ENCODE measurements at regions not wholly inside any gene's neighbourhood (a gene's known extent, or its start where the extent isn't known, plus 50 kb on each side); places are given as distances from the start of the nearest gene placed in this dataset.
"Not testable (repeated sequence)": the region's sequence is repeated elsewhere in the genome, so short reads cannot be mapped to it uniquely, and the experiment has no call there.

DNA sequence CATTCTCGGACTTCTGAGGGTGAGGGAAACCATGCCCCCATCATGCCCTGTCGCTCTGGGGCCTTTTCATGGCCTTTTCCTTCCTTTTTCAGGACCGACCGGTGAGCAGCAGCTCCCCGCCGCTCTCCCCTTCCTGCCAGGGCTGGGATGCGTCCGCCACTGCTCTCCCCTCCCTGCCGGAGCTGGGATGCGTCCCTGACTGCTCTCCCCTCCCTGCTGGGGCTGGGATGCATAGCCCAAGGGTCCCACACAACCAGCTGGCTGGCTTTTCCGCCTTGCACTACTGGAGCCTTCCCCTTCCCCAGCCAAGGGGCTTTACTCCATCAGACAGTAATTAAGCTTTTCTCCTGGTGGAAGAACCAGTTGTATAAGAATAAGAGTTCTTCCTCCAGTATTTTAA, 129.7 kb upstream of the COBL start:
- H3K9me3 ChIP-seq: no peaks in the 10 kb centered on the region
- no peak for DNase-seq (ENCODE audit: low spot score)
- no peaks in the 10 kb centered on the region for H3K27me3 ChIP-seq (replicated peaks; ENCODE audit: insufficient read depth)
- H3K4me1 ChIP-seq (ENCODE audit: control insufficient read depth in 1 of 2, low read depth in 2 of 2): no peaks in the 10 kb centered on the region
- H3K27ac ChIP-seq: no peak overlapping the region
- ATAC-seq (ENCODE audit: insufficient number of reproducible peaks, low FRiP score, low read depth): no peak
- H3K4me3 ChIP-seq: no peak overlapping the region
- H3K36me3 ChIP-seq: no peaks in the 10 kb centered on the region
- TF ChIP-seq, protein P1, sequence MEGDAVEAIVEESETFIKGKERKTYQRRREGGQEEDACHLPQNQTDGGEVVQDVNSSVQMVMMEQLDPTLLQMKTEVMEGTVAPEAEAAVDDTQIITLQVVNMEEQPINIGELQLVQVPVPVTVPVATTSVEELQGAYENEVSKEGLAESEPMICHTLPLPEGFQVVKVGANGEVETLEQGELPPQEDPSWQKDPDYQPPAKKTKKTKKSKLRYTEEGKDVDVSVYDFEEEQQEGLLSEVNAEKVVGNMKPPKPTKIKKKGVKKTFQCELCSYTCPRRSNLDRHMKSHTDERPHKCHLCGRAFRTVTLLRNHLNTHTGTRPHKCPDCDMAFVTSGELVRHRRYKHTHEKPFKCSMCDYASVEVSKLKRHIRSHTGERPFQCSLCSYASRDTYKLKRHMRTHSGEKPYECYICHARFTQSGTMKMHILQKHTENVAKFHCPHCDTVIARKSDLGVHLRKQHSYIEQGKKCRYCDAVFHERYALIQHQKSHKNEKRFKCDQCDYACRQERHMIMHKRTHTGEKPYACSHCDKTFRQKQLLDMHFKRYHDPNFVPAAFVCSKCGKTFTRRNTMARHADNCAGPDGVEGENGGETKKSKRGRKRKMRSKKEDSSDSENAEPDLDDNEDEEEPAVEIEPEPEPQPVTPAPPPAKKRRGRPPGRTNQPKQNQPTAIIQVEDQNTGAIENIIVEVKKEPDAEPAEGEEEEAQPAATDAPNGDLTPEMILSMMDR (IDR thresholded peaks at IDR 0.05): no peak

DNA sequence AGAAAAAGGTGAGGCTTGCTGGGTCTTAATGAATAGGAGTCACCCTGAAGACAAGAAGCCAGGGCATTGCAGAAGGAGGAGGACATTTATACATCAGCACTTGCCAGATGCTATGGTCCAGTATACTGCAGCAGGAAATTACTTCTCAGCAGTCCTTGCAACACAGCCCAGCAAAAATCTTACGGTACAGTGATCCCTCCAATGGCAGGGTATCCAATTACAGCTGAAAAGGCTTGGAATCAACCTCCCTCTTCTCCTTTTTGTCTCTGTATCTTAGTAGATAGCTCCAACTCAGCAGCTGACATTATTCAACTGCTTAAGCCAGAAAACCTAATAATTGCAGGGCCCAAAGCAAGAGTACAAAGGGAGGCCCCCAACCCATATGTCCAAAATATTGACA, 128.3 kb upstream of the COBL start:
- TF ChIP-seq, protein P1 (IDR thresholded peaks at IDR 0.05): no peak
- no peak for ATAC-seq (ENCODE audit: insufficient number of reproducible peaks, low FRiP score, low read depth)
- Histone ChIP-seq H3K36me3 (no peaks in the 10 kb centered on the region), H3K4me1 (ENCODE audit: control insufficient read depth in 1 of 2, low read depth in 2 of 2) (no peaks in the 10 kb centered on the region), H3K27ac (no peak overlapping the region), H3K4me3 (no peak overlapping the region), H3K9me3 (no peaks in the 10 kb centered on the region), H3K27me3 (replicated peaks; ENCODE audit: insufficient read depth) (no peaks in the 10 kb centered on the region)
- no peak for DNase-seq (ENCODE audit: low spot score)

DNA sequence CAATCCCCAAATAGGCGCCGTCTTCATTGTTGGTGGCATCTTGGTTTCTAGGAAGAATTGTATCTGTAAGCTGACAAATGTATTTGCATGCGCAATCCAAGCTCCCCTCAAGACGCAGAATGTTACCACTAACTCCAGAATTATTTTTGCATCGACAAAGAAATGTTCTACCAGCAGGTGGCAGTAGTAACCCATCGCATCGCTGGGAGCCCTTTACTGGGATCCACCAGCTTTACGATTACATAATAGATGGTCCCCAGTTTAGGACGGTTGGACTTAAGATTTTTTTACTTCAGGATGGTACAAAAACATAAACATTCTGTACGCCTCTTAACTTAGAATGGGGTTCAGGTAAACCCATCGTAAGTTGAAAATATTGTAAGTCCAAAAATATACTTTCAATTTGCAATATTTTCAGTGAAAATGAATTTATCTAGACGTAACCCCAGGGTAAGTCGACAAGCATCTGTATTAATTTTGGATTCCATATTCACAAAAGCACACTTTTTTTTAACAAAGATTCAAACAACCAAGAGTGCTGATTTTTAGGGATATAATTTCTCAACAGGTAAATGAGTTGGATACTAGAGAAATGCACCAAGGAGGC, 114.0 kb upstream of the COBL start:
- Histone ChIP-seq H3K36me3 (no peaks in the 10 kb centered on the region), H3K4me3 (no peak overlapping the region), H3K27me3 (replicated peaks; ENCODE audit: insufficient read depth) (no peaks in the 10 kb centered on the region), H3K4me1 (ENCODE audit: control insufficient read depth in 1 of 2, low read depth in 2 of 2) (no peaks in the 10 kb centered on the region), H3K9me3 (no peaks in the 10 kb centered on the region), H3K27ac (no peak overlapping the region)
- TF ChIP-seq, protein P1 (IDR thresholded peaks at IDR 0.05): peak; percentile 61
- DNase-seq (ENCODE audit: low spot score): no peak
- ATAC-seq (ENCODE audit: insufficient number of reproducible peaks, low FRiP score, low read depth): no peak

DNA sequence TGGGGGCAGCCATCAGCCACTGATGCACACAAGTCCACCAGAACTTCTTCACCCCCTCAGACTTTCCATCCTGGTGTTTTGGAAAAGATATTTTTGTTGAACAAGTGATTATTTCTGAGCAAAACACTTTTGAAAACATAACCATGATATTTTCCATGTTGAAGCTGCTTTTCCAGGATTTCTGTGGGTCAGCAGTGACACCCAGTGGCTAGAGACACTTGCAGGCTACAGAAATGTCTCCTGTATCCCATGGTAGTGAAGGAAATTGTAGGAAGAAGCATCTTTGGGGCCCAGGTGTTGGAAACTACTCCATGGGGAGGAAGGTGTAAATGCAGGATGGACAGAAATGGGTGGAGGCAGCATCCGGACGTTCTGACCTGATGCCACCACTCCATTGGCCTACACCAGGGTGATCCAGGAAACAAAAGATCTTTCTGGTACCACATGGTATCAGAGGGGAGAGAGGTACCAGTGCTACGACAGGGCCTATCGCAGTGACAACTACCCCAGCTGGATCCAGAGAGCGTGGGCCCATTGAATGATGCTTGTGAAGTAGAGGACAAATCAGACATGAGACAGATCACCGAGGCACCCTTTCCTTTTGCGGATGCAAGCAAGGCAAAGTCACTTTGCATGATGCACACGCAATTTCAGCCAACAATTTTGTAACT, 111.7 kb upstream of the COBL start:
- ATAC-seq (ENCODE audit: insufficient number of reproducible peaks, low FRiP score, low read depth) (no peak), DNase-seq (ENCODE audit: low spot score) (no peak)
- no peaks in the 10 kb centered on the region for H3K9me3 ChIP-seq
- no peaks in the 10 kb centered on the region for H3K36me3 ChIP-seq
- no peak overlapping the region for H3K27ac ChIP-seq
- H3K27me3 ChIP-seq (replicated peaks; ENCODE audit: insufficient read depth): no peaks in the 10 kb centered on the region
- H3K4me3 ChIP-seq: no peak overlapping the region
- H3K4me1 ChIP-seq (ENCODE audit: control insufficient read depth in 1 of 2, low read depth in 2 of 2): no peaks in the 10 kb centered on the region
- TF ChIP-seq, protein P1 (IDR thresholded peaks at IDR 0.05): no peak

DNA sequence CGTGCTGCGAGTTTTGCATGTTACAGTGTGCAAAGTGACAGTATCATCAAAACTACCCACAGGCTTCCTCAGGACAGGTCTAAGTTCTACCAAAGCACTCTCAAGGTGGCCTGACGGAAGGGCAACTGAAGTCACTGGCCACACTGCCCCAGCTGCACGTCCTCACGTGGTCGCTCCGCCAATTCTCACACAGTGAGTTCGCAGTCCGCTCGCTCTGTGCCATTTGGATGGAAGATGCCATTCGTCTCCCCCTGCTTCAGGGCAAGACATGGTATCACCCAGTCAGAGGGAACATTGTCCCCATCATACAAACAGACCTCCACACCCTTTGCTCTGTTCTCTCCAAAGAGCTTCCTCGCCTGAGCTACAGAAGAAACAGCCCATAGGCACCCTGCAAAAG, 109.6 kb upstream of the COBL start:
- no peak overlapping the region for H3K4me3 ChIP-seq
- no peaks in the 10 kb centered on the region for H3K4me1 ChIP-seq (ENCODE audit: control insufficient read depth in 1 of 2, low read depth in 2 of 2)
- no peak for DNase-seq (ENCODE audit: low spot score)
- TF ChIP-seq, protein P1 (IDR thresholded peaks at IDR 0.05): no peak
- no peaks in the 10 kb centered on the region for H3K9me3 ChIP-seq
- H3K27ac ChIP-seq: no peak overlapping the region
- no peaks in the 10 kb centered on the region for H3K27me3 ChIP-seq (replicated peaks; ENCODE audit: insufficient read depth)
- ATAC-seq (ENCODE audit: insufficient number of reproducible peaks, low FRiP score, low read depth): no peak
- H3K36me3 ChIP-seq: no peaks in the 10 kb centered on the region

DNA sequence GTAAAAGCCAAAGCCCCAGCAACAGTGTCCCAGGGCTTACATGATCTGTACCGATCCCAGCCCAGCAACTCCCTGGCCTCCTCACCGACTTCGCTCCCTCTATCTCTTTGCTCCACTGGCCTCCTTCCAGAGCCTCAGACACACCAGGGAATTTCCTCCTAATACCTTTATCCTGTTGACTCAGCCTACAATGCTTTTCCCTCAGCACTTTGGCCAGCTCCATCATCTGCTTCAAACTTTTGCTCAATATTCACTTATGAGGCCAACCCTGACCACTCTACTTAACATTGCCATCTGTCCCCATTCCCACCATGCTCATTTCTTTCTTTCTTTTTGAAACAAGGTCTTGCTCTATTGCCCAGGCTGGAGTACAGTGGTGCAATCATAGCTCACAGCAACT, 93.3 kb upstream of the COBL start:
- DNase-seq (ENCODE audit: low spot score); H3K36me3 ChIP-seq; H3K27ac ChIP-seq; ATAC-seq (ENCODE audit: insufficient number of reproducible peaks, low FRiP score, low read depth); H3K9me3 ChIP-seq; H3K27me3 ChIP-seq (replicated peaks; ENCODE audit: insufficient read depth); H3K4me3 ChIP-seq; H3K4me1 ChIP-seq (ENCODE audit: control insufficient read depth in 1 of 2, low read depth in 2 of 2): not testable (repeated sequence)

DNA sequence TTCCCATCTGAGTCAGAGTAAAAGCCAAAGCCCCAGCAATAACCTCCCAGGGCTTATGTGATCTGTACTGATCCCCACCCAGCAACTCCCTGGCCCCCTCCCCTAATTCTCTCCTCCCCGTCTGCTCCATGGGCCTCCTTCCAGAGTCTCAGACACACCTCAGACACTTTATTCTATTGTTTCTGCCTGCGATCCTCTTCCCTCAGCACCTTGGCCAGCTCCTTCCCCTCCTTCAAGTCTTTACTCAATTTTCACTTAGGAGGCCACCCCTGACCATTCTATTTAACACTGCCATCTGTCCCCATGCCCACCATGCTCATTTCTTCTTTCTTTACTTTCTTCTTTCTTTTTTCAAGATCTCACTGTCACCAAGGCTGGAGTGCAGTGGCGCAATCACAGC, 81.0 kb upstream of the COBL start:
- not testable (repeated sequence) for ATAC-seq (ENCODE audit: insufficient number of reproducible peaks, low FRiP score, low read depth); H3K36me3 ChIP-seq; H3K9me3 ChIP-seq; DNase-seq (ENCODE audit: low spot score); H3K4me1 ChIP-seq (ENCODE audit: control insufficient read depth in 1 of 2, low read depth in 2 of 2); H3K27ac ChIP-seq; H3K27me3 ChIP-seq (replicated peaks; ENCODE audit: insufficient read depth); H3K4me3 ChIP-seq

DNA sequence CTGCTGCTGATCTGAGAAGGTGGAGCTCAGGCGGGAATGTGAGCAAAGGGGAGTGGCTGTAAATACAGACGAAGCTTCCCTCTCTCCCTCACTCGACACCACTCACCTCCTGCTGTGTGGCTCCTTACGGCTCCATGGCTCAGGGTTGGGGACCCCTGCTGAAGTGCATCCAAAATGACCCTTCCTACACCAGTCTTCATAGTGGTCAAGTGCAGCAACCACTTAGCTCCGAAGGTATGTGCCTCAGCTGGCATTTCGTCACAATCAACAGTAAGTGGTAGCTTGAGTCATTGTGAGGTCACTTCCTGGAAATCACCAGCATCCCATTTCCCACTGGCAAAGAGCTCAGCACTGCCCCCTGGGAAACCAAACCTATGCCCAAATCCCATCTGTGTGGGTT, 76.4 kb upstream of the COBL start:
- H3K27me3 ChIP-seq (replicated peaks; ENCODE audit: insufficient read depth); H3K27ac ChIP-seq; DNase-seq (ENCODE audit: low spot score); H3K36me3 ChIP-seq; H3K9me3 ChIP-seq; H3K4me1 ChIP-seq (ENCODE audit: control insufficient read depth in 1 of 2, low read depth in 2 of 2); H3K4me3 ChIP-seq; ATAC-seq (ENCODE audit: insufficient number of reproducible peaks, low FRiP score, low read depth): not testable (repeated sequence)
